H1 (cell line): ENCODE measurements at regions not wholly inside any gene's neighbourhood (a gene's known extent, or its start where the extent isn't known, plus 50 kb on each side); places are given as distances from the start of the nearest gene placed in this dataset.

Experiments
- CTCF ChIA-PET: fragments of 300-600 bp; sonication (Branson Sonifier 250); formaldehyde crosslinking; loops from one replicate; lab custom pipeline; 2021; ENCODE audit not compliant: partially characterized antibody; lab: Charles Lee
- POLR2A ChIA-PET: fragments of 300-600 bp; sonication (Branson Sonifier 250); formaldehyde crosslinking; loops from one replicate; lab custom pipeline; 2021; ENCODE audit warnings: inconsistent platforms; ENCODE audit not compliant: partially characterized antibody; lab: Charles Lee
- DNase-seq, 2 experiments: peaks; one replicate each; pipeline versions ENCODE4 v3.0.0 to v3.0.0-alpha.2; 2010 to 2022; ENCODE audit warnings: low spot score in 2 of 2, low read depth in 1 of 2, mixed read lengths in 1 of 2
- FAIRE-seq: peaks from 2 replicates; lab custom pipeline; 2011; peaks lifted over from hg19 to GRCh38; lab: Jason Lieb, UNC
- H2AFZ ChIP-seq: 2 replicates; pipeline ENCODE4 v1.8.1; 2012; ENCODE audit warnings: low read length, inconsistent platforms
- H2AK5ac ChIP-seq: 2 replicates; pipeline ENCODE4 v1.6.1; 2013; ENCODE audit warnings: low read depth, low read length
- H2BK120ac ChIP-seq: replicated peaks from 2 replicates; pipeline ENCODE3; 2013; ENCODE audit warnings: low read depth, low read length, inconsistent platforms
- H2BK12ac ChIP-seq: 2 replicates; pipeline ENCODE4 v1.6.1; 2013; ENCODE audit warnings: low read depth, low read length
- H2BK15ac ChIP-seq: 2 replicates; pipeline ENCODE4 v1.6.1; 2013; ENCODE audit warnings: low read length
- H2BK20ac ChIP-seq: 2 replicates; pipeline ENCODE4 v1.6.1; 2013; ENCODE audit warnings: low read length
- H2BK5ac ChIP-seq: 2 replicates; pipeline ENCODE4 v1.6.1; 2013; ENCODE audit warnings: low read depth, low read length
- H3K14ac ChIP-seq: 2 replicates; pipeline ENCODE4 v1.6.1; 2013; ENCODE audit warnings: inconsistent platforms; ENCODE audit not compliant: insufficient read length
- H3K18ac ChIP-seq: 2 replicates; pipeline ENCODE4 v1.6.1; 2013; ENCODE audit warnings: low read length; ENCODE audit errors: extremely low read depth
- H3K23ac ChIP-seq: 2 replicates; pipeline ENCODE4 v1.6.1; 2013; ENCODE audit warnings: inconsistent platforms; ENCODE audit not compliant: insufficient read length
- H3K23me2 ChIP-seq: 2 replicates; pipeline ENCODE4 v1.6.1; 2013; ENCODE audit warnings: low read depth, low read length
- H3K27ac ChIP-seq: 2 replicates; pipeline ENCODE4 v1.6.1; 2011; ENCODE audit warnings: low read depth, low read length, inconsistent platforms
- H3K27me3 ChIP-seq, 4 experiments: replicated peaks in 1 of 4; 1 replicate in 1 of 4; 2 replicates in 3 of 4; pipeline versions ENCODE4 v1.6.1 to v1.8.1; 2011 to 2013; ENCODE audit warnings: low read length in 3 of 4, mild to moderate bottlenecking in 3 of 4, inconsistent platforms in 2 of 4, mixed read lengths in 2 of 4, moderate library complexity in 1 of 4; ENCODE audit not compliant: control insufficient read depth in 3 of 4, insufficient read depth in 3 of 4; ENCODE audit errors: extremely low read depth in 1 of 4
- H3K36me3 ChIP-seq, 4 experiments: 2 replicates each; pipeline versions ENCODE4 v1.6.1 to v1.8.1; 2011 to 2013; ENCODE audit warnings: mild to moderate bottlenecking in 4 of 4, low read length in 3 of 4, moderate library complexity in 2 of 4, control low read depth in 1 of 4, inconsistent platforms in 1 of 4; ENCODE audit not compliant: insufficient read depth in 4 of 4, control insufficient read depth in 2 of 4
- H3K4ac ChIP-seq: replicated peaks from 2 replicates; pipeline ENCODE3; 2013; ENCODE audit warnings: low read length, low read depth, mixed read lengths, inconsistent platforms; ENCODE audit not compliant: insufficient read length
- H3K4me1 ChIP-seq, 4 experiments: replicated peaks in 1 of 4; 1 replicate in 1 of 4; 2 replicates in 3 of 4; pipeline versions ENCODE4 v1.6.1 to v1.8.1; 2011 to 2013; ENCODE audit warnings: low read length in 3 of 4, inconsistent platforms in 2 of 4, mixed read lengths in 1 of 4; ENCODE audit not compliant: insufficient read depth in 4 of 4, control insufficient read depth in 3 of 4
- H3K4me2 ChIP-seq, 2 experiments: 2 replicates each; pipeline versions ENCODE4 v1.6.1 to v1.8.1; 2011 to 2013; ENCODE audit warnings: low read depth in 2 of 2, low read length in 2 of 2, control low read depth in 1 of 2, inconsistent platforms in 1 of 2, mild to moderate bottlenecking in 1 of 2; ENCODE audit not compliant: insufficient read depth in 1 of 2
- H3K4me3 ChIP-seq, 4 experiments: fragments of 200-600, 300-600 bp in 1 of 4; sonication (generic), shearing (Covaris generic), sonication (Bioruptor Twin) in 1 of 4; 2 replicates each; pipeline versions ENCODE4 v1.5.1 to v1.8.1; 2011 to 2016; ENCODE audit warnings: low read length in 4 of 4, low read depth in 3 of 4, control low read depth in 2 of 4, inconsistent platforms in 2 of 4, mild to moderate bottlenecking in 2 of 4, mixed read lengths in 1 of 4, moderate library complexity in 1 of 4; ENCODE audit not compliant: insufficient read depth in 2 of 4; ENCODE audit errors: extremely low read depth in 1 of 4
- H3K56ac ChIP-seq: replicated peaks from 2 replicates; pipeline ENCODE3; 2013; ENCODE audit warnings: low read depth, mild to moderate bottlenecking, mixed read lengths, low read length, inconsistent platforms; ENCODE audit not compliant: insufficient read length
- H3K79me1 ChIP-seq: 2 replicates; pipeline ENCODE4 v1.6.1; 2013; ENCODE audit warnings: low read depth, low read length, control low read depth
- H3K79me2 ChIP-seq, 2 experiments: 2 replicates each; pipeline versions ENCODE4 v1.6.1 to v1.8.1; 2012 to 2013; ENCODE audit warnings: low read length in 2 of 2, mild to moderate bottlenecking in 2 of 2, inconsistent platforms in 1 of 2; ENCODE audit not compliant: insufficient read depth in 2 of 2, control insufficient read depth in 1 of 2
- H3K9ac ChIP-seq, 4 experiments: replicated peaks in 1 of 4; 1 replicate in 1 of 4; 2 replicates in 3 of 4; pipeline versions ENCODE4 v1.6.1 to v1.8.1; 2011 to 2013; ENCODE audit warnings: low read depth in 3 of 4, low read length in 3 of 4, control low read depth in 2 of 4, mild to moderate bottlenecking in 2 of 4, moderate library complexity in 2 of 4, inconsistent platforms in 1 of 4; ENCODE audit errors: extremely low read depth in 1 of 4
- H3K9me3 ChIP-seq, 2 experiments: 2 replicates each; pipeline versions ENCODE4 v1.6.1 to v1.8.1; 2012 to 2013; ENCODE audit warnings: mild to moderate bottlenecking in 2 of 2, moderate library complexity in 2 of 2, control low read depth in 1 of 2, inconsistent platforms in 1 of 2, low read depth in 1 of 2, low read length in 1 of 2, mixed read lengths in 1 of 2; ENCODE audit not compliant: insufficient read depth in 2 of 2
- H4K20me1 ChIP-seq, 2 experiments: replicated peaks in 1 of 2; 2 replicates each; pipeline versions ENCODE3 to v1.8.1; 2011 to 2013; ENCODE audit warnings: inconsistent platforms in 2 of 2, low read length in 2 of 2, mild to moderate bottlenecking in 1 of 2; ENCODE audit not compliant: insufficient read depth in 2 of 2, control insufficient read depth in 1 of 2
- H4K5ac ChIP-seq: 2 replicates; pipeline ENCODE4 v1.6.1; 2013; ENCODE audit warnings: low read length, low read depth, mixed read lengths, inconsistent platforms; ENCODE audit not compliant: insufficient read length
- H4K8ac ChIP-seq: 2 replicates; pipeline ENCODE4 v1.8.0; 2013; ENCODE audit warnings: mild to moderate bottlenecking, moderate library complexity, low read length, inconsistent platforms; ENCODE audit not compliant: insufficient read depth; ENCODE audit errors: extremely low read depth
- H4K91ac ChIP-seq: replicated peaks from 2 replicates; pipeline ENCODE3; 2013; ENCODE audit warnings: low read length, mixed read lengths, inconsistent platforms; ENCODE audit not compliant: insufficient read length
- CBX5 ChIP-seq: fragments of 300-800, 300-1000 bp; sonication (generic); IDR thresholded peaks from 2 replicates; pipeline ENCODE4 v1.7.1; 2016; ENCODE audit warnings: antibody characterized with exemption, low read length, low read depth
- CBX8 ChIP-seq: fragments of 300-800, 300-1000 bp; sonication (generic); IDR thresholded peaks from 2 replicates; pipeline ENCODE4 v1.7.1; 2016; ENCODE audit warnings: low read depth, low read length, borderline replicate concordance
- CHD2 ChIP-seq: IDR thresholded peaks from 2 replicates; pipeline ENCODE4 v1.6.1; 2012; ENCODE audit warnings: low read length, improper control_type of control experiment
- HDAC2 ChIP-seq, 2 experiments: fragments of 300-600 bp in 1 of 2; sonication (generic) in 1 of 2; IDR thresholded peaks; 2 replicates each; pipeline ENCODE4 v1.6.1; 2011 to 2012; ENCODE audit warnings: low read depth in 2 of 2, low read length in 2 of 2, mild to moderate bottlenecking in 2 of 2, moderate library complexity in 2 of 2, borderline replicate concordance in 1 of 2, inconsistent platforms in 1 of 2
- MAFK ChIP-seq: IDR thresholded peaks from 2 replicates; pipeline ENCODE4 v1.6.1; 2012; ENCODE audit warnings: low read depth, mild to moderate bottlenecking, improper control_type of control experiment, low read length
- NRF1 ChIP-seq: IDR thresholded peaks from 2 replicates; pipeline ENCODE4 v1.6.1; 2011; ENCODE audit warnings: mild to moderate bottlenecking, low read depth, low read length, improper control_type of control experiment
- SIX5 ChIP-seq: IDR thresholded peaks from 2 replicates; pipeline ENCODE4 v1.6.1; 2011; ENCODE audit warnings: mild to moderate bottlenecking, low read depth, low read length
- SP1 ChIP-seq: IDR thresholded peaks from 2 replicates; pipeline ENCODE4 v1.6.1; 2011; ENCODE audit warnings: low read depth, low read length
- SUZ12 ChIP-seq: fragments of 200-600 bp; sonication (generic); IDR thresholded peaks from 2 replicates; pipeline ENCODE4 v1.6.1; 2012; ENCODE audit warnings: mild to moderate bottlenecking, inconsistent platforms, low read length, moderate library complexity, mixed read lengths
- TAF7 ChIP-seq: optimal IDR thresholded peaks from 2 replicates; pipeline ENCODE3; 2011; ENCODE audit warnings: low read depth, mild to moderate bottlenecking, inconsistent platforms, low read length, moderate library complexity, borderline replicate concordance
- YY1 ChIP-seq: IDR thresholded peaks from 2 replicates; pipeline ENCODE4 v1.6.1; 2011; ENCODE audit warnings: low read depth, mild to moderate bottlenecking, low read length
- ZNF274 ChIP-seq: IDR thresholded peaks from 2 replicates; pipeline ENCODE4 v1.7.0; 2012; ENCODE audit warnings: low read length, borderline replicate concordance; ENCODE audit errors: extremely low read depth
- WGBS, 2 experiments: shearing (Covaris generic) in 1 of 2; methylation state at CpG; one replicate each; pipeline versions ENCODE4 v1.1.6 to v1.1.7; 2013 to 2015; ENCODE audit warnings: low lambda C conversion rate in 2 of 2, mixed read lengths in 2 of 2, inconsistent platforms in 1 of 2, low coverage in 1 of 2, missing lambda C conversion rate in 1 of 2; ENCODE audit not compliant: insufficient replicate concordance in 2 of 2, insufficient coverage in 1 of 2, insufficient read length in 1 of 2; ENCODE audit errors: extremely low coverage in 1 of 2, missing lambda C conversion rate in 1 of 2; 5-methylcytosine and 5-hydroxymethylcytosine counted together
- TF ChIP-seq, protein P1 (sequence below), 3 experiments: IDR thresholded peaks; 1 replicate in 2 of 3; 2 replicates in 1 of 3; pipeline versions ENCODE4 v1.5.1 to v1.6.1; 2011; ENCODE audit warnings: low read length in 3 of 3, mild to moderate bottlenecking in 3 of 3, inconsistent platforms in 2 of 3, low read depth in 1 of 3, moderate library complexity in 1 of 3; ENCODE audit not compliant: insufficient read depth in 1 of 3; ENCODE audit errors: control extremely low read depth in 1 of 3

DNA sequence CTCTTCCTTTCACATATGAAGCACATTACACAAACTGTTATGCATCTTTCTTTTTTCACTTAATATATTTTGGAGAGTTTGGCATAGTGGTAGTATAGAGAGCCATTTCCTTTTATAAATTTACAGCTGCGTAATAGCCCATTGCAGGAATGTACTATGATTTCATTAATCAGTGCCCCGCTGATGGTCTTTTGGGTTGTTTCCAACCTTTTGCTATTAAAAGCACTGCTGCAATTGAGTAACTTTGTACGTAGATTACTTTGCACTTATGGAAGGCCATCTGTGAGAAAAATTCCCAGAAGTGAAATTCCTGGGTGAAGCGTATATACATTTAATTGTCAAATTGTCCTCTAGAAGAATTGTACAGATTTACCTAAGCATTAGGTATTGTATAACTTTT lies 565.3 kb upstream of the ZNF804A start:
- FAIRE-seq (no peak), DNase-seq (no peak)
- H2BK15ac ChIP-seq, result no peak overlapping the region
- H2AK5ac ChIP-seq, result no peak overlapping the region
- no peak overlapping the region for H2AFZ ChIP-seq
- 0 out of 7 replicates have a peak, but pooled peaks cover 0 to 2% (median 0%) of the 10 kb centered on the region in 4 experiments for H3K4me1 ChIP-seq
- H4K5ac ChIP-seq, result no peak overlapping the region
- no peak overlapping the region for H3K18ac ChIP-seq
- no peaks in the 10 kb centered on the region for H3K23me2 ChIP-seq
- H3K56ac ChIP-seq, result no peak overlapping the region
- ChIA-PET CTCF (no interaction called here), POLR2A (no interaction called here)
- no peaks in the 10 kb centered on the region for H3K27me3 ChIP-seq
- H3K23ac ChIP-seq, result no peak overlapping the region
- no peaks in the 10 kb centered on the region for H3K79me1 ChIP-seq
- no peak overlapping the region for H2BK5ac ChIP-seq
- 91% methylated on average over 4 of the region's 4 CpGs; no CpG with 5 or more reads in 1 of the 2 experiments for WGBS, 2 experiments
- H3K9ac ChIP-seq, result no peak overlapping the region
- H2BK20ac ChIP-seq, result no peak overlapping the region
- no peak overlapping the region for H3K4ac ChIP-seq
- no peaks in the 10 kb centered on the region for H3K9me3 ChIP-seq
- no peak overlapping the region for H3K14ac ChIP-seq
- H3K4me3 ChIP-seq, result no peak overlapping the region
- no peak overlapping the region for H3K27ac ChIP-seq
- H4K91ac ChIP-seq, result no peak overlapping the region
- H3K4me2 ChIP-seq, result no peak overlapping the region
- no peaks in the 10 kb centered on the region for H3K79me2 ChIP-seq
- no peak overlapping the region for H2BK12ac ChIP-seq
- no peaks in the 10 kb centered on the region for H3K36me3 ChIP-seq
- no peak overlapping the region for H4K8ac ChIP-seq
- no peak overlapping the region for H2BK120ac ChIP-seq
- H4K20me1 ChIP-seq, result no peaks in the 10 kb centered on the region
- TF ChIP-seq SIX5 (no peak), NRF1 (no peak), HDAC2 (IDR thresholded peaks at IDR 0.05; ENCODE audit: borderline replicate concordance in 1 of 2, low read depth in 2 of 2, low read length in 2 of 2) (no peak), YY1 (no peak), CBX5 (no peak), SP1 (no peak), CBX8 (no peak), SUZ12 (no peak), MAFK (no peak), TAF7 (no peak), CHD2 (no peak), ZNF274 (no peak)
- TF ChIP-seq, protein P1, sequence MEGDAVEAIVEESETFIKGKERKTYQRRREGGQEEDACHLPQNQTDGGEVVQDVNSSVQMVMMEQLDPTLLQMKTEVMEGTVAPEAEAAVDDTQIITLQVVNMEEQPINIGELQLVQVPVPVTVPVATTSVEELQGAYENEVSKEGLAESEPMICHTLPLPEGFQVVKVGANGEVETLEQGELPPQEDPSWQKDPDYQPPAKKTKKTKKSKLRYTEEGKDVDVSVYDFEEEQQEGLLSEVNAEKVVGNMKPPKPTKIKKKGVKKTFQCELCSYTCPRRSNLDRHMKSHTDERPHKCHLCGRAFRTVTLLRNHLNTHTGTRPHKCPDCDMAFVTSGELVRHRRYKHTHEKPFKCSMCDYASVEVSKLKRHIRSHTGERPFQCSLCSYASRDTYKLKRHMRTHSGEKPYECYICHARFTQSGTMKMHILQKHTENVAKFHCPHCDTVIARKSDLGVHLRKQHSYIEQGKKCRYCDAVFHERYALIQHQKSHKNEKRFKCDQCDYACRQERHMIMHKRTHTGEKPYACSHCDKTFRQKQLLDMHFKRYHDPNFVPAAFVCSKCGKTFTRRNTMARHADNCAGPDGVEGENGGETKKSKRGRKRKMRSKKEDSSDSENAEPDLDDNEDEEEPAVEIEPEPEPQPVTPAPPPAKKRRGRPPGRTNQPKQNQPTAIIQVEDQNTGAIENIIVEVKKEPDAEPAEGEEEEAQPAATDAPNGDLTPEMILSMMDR (IDR thresholded peaks at IDR 0.05; ENCODE audit: control extremely low read depth in 1 of 3, insufficient read depth in 1 of 3, low read depth in 1 of 3, low read length in 3 of 3), result no peak
